ENCODE measurements at regions not wholly inside any gene's neighbourhood (a gene's known extent, or its start where the extent isn't known, plus 50 kb on each side); places are given as distances from the start of the nearest gene placed in this dataset.

DNA sequence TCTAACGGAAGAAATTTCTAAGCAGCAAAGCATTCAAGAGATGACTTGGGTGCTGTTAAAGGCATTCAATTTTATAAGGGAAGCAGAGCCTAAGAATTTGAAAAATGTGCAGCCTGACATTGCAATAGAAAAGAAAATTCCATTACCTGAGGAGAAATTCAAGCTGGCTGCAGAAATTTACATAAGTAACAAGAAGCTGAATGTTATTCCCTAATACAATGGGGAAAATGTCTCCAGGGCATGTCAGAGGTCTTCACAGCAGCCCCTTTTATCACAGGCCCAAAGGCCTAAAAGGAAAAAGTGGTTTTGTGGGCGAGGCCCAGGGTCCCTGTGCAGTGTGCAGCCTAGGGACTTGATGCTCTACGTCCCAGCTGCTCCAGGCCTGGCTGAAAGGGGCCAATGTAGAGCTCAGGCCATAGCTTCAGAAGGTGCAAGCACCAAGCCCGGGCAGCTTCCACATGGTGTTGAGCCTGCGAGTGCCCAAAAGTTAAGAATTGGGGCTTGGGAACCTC lies 306.7 kb downstream of the RDH14 start:
- no peak for DNase-seq (ENCODE audit: low read depth)

DNA sequence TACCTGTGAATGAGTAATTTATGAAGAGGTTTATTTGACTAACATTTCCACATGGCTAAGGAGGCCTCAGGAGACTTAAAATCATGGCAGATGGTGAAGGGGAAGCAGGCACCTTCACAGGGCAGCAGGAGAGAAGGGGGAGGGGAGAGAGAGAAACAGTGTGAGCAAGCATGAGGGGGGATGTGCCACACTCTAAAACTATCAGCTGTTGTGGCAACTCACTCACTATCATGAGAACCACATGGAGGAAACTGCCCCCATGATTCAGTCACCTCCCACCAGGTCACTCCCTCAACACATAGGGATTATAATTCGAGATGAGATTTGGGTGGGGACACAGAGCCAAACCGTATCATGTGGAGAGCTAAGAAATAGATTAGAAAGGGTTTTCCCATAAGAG lies 309.0 kb downstream of the RDH14 start:
- DNase-seq (ENCODE audit: low read depth), result no peak

DNA sequence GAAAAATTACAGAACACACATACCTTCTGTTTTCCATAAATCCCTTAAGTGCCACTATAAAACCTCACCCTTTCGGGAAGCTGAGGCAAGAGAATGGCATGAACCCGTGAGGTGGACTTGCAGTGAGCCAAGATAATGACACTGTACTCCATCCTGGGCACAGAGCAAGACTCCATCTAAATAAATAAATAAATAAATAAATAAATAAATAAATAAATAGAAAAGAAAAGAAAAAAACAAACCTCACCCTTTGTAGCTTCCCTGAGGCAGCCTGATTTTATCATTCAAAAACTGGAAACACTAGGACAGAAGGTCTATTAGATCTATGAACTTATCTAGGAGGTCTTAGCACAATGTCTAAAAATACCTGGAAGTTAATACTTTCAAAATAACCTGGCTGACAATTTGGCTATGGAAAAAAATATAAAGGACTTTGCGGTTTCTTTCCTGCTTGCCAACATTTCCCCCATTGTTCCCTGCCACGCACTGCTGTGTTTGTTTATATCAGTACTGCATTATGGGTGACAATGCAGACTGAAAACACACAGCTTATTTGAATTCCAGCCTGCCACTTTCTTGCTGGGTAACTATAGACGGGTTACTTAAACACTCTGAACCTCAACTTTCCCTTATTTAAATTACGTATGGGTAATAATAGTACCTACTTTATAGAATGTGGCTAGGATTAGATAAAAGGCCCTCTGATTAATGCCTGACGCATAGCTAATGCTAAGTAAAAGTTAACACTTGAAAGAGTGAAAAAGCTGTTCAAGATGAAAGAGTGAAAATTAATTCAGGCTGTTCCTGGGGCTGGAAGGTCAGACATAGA lies 313.0 kb downstream of the RDH14 start:
- no peak for DNase-seq (ENCODE audit: low read depth)

DNA sequence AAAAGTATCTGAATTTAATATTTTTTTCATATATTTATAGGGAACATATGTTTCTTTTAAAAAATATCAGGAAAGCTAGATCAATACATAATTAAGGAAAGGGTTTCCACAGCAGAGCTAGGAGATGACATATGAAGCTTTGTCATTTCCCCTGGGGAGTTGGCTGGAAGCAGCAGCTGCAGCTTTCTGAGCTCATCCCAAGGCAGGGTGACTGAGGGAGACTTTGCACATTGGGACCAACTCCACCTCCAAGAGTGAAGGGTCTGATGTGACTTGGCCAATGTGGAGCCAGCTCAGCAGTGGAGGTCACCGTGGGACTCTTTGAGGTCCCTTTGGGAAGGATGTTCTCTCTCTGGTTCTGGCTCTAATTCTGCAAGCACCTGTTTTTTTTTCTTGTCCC lies 315.1 kb downstream of the RDH14 start:
- no peak for DNase-seq (ENCODE audit: low read depth)

DNA sequence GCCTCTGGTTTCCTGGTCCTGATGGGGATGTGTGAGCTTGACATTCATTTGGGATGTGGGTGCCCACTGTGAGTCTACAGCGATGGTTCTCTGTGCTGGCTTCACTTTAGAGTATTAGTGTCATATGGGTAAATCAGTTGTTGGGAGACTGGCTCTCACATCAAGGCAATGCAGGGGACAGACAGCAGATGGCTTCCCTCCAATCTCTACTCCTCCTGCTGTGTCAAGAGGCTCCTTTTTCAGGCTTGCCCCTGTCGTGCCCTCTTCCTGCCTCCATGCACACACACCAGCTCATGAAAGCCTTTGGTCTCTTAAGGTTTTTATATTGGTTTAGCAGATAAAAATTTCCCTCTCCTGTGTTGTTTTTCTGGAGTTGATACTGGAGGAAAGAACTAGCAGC lies 315.6 kb downstream of the RDH14 start:
- no peak for DNase-seq (ENCODE audit: low read depth)

DNA sequence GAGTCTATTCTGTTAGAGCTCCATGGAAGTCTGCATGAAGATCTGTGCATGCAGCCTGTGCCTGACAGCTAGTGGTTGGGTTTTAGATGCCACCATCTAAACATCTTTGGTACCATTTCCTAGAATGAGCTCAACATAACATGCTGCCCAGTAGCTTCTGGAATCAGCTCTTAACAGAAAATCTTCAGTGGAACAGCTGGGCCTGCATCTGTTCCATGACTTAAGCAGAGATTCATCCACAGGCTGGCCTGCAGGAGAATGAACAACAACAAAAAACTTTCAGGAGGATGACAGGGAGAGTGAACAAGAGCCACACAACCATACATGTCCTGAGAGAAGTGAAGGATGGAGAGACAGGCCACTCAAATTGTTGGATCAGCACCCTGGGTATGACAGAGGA lies 316.6 kb downstream of the RDH14 start:
- no peak for DNase-seq (ENCODE audit: low read depth)

DNA sequence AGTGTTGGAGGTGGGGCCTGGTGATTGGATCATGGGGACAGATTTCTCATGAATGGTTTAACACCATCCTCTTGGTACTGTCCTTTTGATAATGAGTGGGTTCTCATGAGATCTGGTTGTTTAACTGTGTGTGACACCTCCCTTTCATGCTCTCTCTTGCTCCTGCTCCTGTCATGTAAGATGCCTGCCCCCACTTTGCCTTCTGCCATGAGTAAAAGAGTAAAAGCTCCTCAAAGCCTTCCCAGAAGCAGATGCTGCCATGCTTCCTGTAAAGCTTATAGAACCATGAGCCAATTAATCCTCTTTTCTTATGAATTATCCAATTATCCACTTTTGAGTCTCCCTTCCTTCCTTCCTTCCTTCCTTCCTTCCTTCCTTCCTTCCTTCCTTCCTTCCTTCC lies 317.7 kb downstream of the RDH14 start:
- no peak for DNase-seq (ENCODE audit: low read depth)

DNA sequence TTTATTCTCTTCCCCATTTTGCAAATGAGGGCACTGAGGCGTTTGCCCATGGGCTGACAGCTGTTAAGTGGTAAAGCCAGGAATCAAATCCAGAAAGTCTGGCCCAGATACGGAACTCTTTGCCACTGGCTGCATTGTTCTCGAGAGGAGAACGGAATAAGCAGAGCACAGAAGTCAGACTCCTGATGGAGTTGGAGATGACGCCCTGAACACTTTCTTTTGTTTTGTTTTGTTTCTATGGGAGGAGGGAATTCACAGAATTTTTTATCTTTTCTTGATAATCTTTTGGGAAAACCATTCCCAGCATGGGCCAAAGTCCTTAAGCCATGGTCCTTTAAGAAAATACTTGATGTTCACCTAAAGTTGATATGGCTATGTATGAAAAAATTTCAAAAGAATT lies 322.2 kb downstream of the RDH14 start:
- DNase-seq (ENCODE audit: low read depth), result no peak

DNA sequence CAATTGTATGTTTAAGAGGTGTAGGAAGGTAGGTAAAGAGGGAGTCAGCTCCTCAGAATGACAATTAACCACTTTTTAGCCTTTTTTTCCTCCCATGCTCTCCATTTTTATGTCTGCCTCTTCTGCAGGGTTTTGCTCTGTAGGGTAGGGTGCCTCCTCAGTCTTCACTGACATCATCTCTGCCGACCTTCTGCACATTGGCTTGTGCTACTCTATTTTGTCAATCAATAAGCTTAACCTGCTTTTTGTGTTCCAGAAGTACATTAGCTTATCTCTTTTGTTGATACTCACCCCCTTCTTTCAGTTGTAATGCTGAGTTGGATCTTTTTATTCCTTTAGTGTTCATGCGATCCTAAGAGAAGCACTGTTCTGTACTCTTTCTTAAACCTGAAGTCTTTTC lies 323.2 kb downstream of the RDH14 start:
- no peak for DNase-seq (ENCODE audit: low read depth)

DNA sequence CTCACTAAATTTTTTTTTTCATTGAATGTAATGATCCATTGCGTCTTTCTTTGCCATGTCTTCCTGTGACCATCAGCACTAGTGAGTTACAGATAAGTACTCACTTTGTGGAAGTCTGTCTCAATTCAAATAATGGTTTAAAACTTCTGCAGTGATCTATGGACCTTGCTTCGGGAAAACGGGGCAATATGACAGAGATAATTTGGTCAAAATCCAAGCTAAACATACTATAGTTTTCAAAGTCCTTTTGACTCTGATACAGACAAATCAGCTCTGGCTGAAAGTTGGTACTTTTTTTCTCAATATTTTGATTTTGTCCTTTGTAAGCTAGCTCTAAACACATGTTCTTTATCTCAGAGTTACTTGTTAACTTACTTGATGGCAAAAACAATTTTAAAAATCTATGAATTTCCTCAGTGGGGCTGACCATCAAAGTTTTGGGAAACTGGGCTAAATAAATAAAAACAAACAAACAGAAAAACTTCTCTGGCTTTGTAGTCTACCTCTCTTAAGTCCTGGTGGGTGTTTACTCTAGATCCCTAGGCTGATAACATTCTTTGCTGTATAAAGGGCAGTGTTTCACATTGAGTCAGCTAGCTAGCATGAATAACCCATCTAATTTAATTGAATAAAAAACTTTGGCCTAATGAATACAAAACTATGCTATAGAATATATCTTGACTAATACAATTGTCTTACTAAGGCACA lies 327.6 kb downstream of the RDH14 start:
- DNase-seq (ENCODE audit: low read depth), result no peak

DNA sequence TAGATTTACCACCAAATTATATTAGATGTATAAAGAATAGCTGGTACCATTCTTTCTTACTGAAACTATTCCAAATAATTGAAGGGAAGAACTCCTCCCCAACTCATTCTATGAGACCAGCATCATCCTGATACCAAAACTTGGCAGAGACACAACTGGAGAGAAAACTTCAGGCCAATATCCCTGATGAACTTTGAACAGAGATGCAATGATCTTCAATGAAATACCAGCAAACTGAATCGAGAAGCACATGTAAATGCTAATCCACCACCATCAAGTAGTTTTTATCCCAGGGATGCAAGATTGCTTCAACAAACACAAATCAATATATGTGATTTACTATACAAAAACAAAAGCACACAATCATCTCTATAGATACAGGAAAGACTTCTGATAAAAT lies 329.8 kb downstream of the RDH14 start:
- no peak for DNase-seq (ENCODE audit: low read depth)

DNA sequence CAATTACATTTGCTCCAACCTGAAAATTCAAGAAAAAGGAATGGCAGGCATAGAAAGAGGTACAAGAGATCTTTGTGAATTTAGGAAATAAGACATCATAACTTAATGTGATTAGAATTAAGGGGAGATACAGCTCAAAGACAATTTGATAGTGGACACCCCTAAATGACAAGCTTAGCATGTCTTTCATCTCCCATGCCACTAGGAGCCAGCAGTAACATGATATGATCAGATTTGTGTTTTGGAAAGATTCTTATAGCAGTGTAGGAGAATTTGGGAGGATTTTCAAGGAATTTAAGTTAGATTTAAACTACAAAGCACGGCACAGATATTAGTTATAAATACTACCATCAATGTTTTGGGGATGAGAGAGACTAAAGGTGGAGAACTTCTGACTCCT lies 340.8 kb downstream of the RDH14 start:
- no peak for DNase-seq (ENCODE audit: low read depth)

DNA sequence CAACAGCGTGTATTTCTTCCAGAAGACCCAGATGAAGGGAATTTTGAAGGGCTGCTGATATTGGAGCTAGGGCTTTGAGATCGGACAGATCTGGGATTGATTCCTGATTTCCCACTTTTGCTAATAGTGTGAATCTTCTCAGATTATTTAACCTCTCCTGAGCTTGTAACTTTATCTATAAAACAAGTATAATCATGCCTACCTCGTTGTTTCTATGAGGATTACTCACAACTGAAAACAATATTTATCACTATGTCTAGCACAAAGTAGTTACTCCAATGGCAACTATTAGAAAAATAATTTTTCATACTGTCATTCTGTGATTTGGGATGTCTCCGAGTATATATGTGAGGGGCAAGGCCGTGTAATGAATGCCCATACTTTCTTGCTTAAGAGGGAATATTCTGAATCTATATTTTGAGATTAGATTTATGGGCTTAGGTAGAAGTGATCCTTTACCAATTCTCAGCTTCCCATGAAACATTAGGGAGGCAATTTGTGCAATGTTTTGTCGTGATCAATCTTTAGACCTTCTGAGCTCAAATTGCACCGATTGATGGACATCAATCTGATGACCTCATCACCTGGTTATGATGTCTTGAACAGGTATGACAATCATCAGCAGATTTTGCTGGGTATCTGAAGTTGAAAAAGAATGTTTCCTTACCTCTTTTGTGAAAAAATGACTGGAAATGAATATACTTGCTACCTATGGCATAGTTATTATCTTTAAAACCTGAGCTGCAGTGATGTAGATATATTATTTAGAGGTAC lies 339.9 kb downstream of the KCNS3 start:
- DNase-seq (ENCODE audit: low read depth), result no peak

DNA sequence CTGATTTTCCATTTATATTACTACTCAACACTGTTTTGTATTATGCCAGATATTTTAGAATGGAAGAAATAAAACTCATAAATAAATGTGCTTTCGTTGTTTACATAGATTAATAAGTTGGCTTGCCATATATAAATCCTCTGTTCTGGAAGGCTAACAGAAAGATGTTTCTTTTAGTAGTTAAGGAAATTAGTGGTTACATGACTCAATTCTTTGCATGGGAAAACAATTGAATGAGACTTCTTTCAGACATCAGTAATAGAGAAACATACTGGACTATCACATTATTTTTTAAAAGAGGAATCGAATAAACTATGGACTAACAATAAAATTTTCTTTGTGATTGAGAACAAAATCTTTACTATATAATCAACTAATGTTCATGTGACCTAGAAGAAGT lies 336.5 kb downstream of the KCNS3 start:
- DNase-seq (ENCODE audit: low read depth), result no peak

DNA sequence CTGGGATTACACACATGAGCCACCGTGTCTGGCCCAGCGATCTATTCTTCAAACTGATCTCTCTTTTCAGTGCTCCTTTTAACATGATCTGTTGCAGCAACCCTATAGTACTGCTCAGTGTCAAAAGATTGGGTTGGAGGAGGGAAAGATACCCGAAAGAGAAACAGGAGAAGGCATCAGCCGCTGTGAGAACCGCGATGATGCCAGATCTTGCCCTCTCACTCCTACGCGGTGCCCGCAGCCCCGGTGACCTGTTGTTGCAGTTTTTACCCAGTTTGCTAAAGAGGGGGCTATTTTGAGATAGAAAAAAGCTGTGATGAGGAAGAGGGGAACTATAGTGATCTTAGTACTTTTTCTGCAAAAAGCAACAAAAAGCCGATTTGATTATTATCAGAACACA lies 335.5 kb downstream of the KCNS3 start:
- DNase-seq (ENCODE audit: low read depth), result no peak

DNA sequence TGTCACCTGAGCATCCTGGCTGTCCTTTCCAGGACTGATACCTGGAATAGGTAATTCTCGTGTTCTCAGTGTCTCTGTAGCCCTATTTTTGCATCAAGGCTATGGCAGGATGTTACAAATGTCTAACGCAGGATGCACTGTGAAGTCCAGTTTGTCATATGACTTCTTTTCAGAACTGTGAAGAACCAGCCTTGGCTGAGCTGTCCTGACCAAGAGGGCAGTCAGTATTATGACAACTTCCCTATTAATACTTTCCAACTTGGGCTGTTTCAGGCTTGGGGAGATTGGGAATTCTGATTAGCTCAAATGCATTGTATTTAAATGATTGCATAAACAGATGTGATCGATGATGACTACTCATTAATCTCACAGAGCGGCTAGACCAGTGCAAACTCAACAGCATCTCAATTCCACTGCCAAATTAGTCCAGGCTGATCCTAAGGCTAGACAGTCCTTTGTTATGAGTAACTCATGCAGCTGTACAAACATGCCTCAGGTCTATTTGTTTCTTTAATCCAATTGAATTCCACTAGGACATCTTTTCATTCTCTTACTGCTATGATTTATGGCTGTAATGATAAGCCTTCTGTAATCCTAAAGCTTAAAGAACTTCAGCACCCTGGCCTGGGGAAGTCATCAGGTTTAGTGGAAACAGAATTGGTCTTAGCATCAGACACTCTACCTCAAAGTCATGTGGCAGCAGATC lies 331.6 kb downstream of the KCNS3 start:
- DNase-seq (ENCODE audit: low read depth), result peak; percentile 53

DNA sequence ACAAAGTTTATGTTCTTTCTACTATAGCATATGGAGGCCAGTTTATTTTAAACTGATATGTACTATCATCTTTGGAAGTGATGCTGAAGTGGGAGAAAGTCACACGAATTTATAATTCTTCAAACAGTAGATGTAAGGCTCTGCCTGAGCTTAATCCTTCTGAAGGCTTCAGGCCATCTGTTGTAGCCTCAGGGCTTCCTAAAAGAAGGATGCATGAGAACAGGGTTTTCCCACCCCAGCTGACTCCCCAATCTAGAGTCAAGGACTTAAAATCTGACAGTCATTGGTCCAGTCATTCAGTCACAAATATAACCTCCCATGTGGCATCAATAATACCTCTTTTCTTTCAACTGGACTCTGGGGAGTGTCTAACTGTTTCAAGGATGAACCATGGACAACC lies 330.5 kb downstream of the KCNS3 start:
- DNase-seq (ENCODE audit: low read depth), result no peak

DNA sequence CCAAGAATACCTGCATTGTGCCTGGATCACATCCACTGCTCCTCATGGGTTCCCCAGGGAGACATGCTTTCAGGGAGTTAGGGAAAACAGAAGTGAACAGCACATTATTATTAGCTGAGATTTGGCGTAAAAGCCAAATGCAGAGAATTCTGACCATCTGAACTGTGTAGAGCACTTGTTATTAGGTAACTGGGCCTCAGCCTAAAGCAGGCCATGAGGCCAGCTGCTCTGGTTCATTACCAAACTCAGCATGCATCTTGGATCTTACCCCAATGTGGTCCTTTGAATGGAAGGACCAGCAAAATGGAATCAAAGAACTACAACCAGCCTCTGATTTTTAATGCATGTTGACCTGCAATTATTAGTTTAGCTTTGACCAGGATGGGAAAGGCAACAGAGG lies 322.3 kb downstream of the KCNS3 start:
- no peak for DNase-seq (ENCODE audit: low read depth)

DNA sequence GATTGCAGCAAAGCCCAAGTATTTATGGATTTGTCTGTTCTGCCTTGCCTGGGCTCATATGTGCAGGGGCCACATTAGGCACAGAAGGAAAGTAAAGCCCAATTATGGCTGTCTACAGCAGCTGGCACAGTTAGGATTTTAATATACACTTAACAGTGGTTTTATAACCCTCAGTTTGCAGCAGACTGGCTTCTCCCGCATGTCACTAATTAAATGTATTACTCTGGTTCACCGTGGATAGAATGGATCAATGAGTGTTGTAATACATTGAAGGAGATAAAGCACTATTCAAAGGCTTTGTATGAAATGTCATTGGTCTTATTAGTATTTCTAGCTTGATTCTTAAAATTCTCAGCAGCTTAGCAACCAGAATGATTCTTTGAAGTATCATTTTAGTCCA lies 320.2 kb downstream of the KCNS3 start:
- no peak for DNase-seq (ENCODE audit: low read depth)

DNA sequence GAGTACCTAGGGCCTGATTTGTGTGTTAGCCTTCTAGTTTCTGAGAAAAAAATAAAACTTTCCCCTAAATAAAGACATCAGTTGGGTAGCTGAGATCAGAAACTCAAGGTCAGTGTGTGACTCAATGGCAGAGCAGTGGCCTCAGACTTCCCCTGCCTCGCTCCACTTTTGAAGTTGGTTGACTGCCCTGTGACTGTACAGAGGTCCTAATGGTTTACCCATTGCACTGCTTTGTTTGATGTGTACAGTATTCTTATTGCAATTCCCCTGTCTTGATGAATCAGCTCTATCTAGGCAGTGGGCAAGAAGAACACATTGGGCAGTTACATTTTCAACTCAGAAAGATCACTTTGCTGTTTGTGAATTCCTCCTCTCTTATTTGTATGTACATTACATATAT lies 315.7 kb downstream of the KCNS3 start:
- no peak for DNase-seq (ENCODE audit: low read depth)

DNA sequence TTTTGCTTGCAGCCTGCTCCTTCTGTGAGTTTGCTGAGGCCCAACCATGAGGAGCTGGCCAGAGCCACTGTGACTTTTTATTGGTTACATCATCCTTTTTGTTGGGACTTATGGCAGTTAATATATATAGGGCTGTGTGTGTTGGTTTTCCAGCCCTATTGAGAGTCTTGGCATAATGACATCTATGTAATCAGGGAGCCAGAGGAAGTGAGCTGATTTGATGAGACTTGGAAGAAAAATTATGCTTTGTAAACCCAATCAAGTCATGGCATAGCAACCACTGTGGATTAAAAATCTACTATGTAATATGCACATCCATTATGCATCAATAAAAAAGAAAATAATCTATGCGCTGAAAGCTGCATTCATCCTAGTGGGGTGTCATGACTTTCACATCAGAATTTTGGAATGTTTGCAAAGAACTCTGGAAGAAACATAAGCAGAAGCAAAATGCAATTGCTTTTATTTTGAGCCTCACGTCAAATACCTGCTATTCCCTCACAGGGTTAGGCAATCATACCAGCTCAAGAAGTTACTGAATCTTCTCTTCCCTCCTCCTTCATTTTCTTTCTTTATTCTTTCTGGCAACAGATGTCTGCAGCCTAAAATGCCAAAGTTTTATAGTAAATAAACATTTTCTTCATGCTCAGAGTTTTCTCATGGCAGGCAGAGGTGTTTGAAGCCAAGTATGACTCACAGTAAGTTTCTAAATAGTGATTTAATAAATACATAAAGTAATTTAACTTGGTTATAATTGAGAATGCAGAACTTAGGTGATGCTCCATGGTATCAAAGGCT lies 308.5 kb downstream of the KCNS3 start:
- no peak for DNase-seq (ENCODE audit: low read depth)

Measured in HS-5 (cell line).